GM21723 (cell line): ENCODE measurements at regions not wholly inside any gene's neighbourhood (a gene's known extent, or its start where the extent isn't known, plus 50 kb on each side); places are given as distances from the start of the nearest gene placed in this dataset.
"Not testable (repeated sequence)": the region's sequence is repeated elsewhere in the genome, so short reads cannot be mapped to it uniquely, and the experiment has no call there.

Experiments
- ATAC-seq: cut with Tn5 transposase; IDR thresholded peaks from one replicate; pipeline ENCODE4 v1.9.1; 2021; ENCODE audit warnings: mild to moderate bottlenecking, moderate library complexity; ENCODE audit not compliant: unreplicated experiment

DNA sequence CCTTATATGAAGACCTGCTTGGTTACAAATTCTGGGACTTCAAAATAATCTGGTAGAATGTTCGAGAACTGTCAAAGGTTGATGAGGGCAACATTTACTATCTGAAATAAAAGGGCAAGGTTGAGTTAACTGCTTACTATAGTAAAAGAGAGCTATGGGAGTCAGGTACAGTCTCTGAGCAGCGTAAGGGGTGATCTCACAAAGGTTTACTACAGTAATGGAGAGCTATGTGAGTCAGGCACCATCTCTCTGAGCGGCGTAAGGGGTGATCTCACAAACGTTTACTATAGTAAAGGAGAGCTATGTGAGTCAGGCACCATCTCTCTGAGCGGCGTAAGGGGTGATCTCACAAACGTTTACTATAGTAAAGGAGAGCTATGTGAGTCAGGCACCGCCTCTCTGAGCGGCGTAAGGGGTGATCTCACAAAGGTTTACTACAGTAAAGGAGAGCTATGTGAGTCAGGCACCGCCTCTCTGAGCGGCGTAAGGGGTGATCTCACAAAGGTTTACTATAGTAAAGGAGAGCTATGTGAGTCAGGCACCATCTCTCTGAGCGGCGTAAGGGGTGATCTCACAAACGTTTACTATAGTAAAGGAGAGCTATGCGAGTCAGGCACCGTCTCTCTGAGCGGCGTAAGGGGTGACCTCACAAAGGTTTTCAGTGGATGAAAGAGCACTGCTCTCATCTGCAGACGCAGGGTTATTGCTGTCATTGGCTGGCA, 439.6 kb upstream of the B3GAT1 start:
- not testable (repeated sequence) for ATAC-seq

DNA sequence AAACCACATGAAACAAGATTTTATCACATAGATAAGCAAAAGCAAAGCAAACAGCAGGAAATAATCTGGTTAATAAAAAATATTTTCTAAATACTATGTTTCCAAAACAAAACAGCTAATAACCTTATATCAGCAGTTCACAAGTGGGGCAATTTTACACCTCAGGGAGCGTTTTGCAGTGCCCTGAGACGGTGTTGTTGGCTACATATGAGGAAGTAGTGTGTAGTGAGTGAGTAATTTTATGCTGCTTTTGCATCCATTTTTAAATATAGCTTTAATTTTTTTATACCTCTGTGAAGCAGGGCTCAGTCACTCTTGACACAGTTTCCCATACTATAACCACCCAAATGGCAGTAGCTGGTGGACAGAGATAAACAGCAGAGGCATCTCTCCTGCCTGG, 438.5 kb upstream of the B3GAT1 start:
- ATAC-seq, result no peak

DNA sequence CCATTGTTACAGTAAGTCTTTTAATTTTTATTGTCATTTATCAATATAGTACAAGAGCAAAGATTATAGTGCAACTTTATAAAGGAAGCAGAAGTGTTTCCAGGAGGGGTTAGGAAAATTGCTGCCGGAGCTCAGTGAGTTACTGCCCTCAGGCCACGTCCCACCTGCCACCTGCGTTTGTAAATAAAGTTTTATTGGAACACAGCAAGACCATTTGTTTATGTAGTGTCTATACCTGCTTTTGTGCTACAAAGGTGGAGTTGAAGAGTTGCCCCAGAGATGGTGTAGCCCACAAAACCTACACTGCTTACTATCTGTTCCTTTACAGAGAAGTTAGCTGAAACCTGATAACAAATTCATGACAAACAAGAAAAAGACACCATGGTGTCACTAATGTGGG, 437.8 kb upstream of the B3GAT1 start:
- no peak for ATAC-seq

- no peak for ATAC-seq
Measured at GRCh38 chr11:134847083-134847715, 435.2 kb upstream of the B3GAT1 start.

- ATAC-seq, result no peak
Measured at GRCh38 chr11:134846328-134847082, 434.5 kb upstream of the B3GAT1 start.

- no peak for ATAC-seq
Measured at GRCh38 chr11:134845474-134846327, 433.7 kb upstream of the B3GAT1 start.

GRCh38 chr11:134844838-134845237, 432.8 kb upstream of the B3GAT1 start:
- ATAC-seq, result no peak

- no peak for ATAC-seq
Measured at GRCh38 chr11:134843735-134844134, 431.7 kb upstream of the B3GAT1 start.

DNA sequence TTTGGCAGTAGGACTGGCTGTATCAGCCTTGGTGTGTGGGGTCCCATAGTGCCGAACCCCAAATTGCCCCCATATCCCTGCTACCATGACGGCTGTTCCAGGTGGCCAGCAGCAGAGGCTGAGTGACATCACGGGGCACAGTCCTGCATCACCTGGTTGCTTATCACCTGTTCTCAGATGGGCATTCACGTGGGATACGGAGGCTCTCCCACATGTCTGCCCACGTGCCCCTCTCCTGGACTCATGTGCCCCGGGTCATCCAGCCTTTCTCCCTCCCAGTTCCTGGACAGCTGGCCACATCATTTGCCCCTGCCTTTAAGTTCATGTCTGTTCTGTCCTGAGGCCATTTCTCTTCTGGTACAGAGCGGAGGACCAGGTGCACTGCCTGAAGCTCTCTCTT, 431.0 kb upstream of the B3GAT1 start:
- no peak for ATAC-seq

DNA sequence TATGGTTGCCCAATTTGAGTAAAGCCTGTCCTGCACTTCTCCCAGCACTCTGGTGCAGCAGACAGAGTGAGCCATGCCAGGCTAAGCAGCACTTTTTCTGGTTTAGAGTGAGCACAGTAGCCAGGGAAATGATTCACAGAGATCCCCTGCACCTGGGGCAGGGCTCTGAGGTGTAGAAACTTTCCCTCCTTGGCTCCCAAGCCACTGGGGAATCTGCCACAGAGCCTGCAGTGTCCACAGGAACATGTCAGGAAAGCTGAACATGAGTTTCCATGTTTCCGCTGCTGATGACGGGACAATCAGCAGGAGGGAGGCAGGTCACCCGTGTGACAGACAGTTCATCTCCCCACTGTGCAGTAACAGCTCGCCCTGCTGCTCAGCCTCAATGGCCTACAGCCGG, 429.9 kb upstream of the B3GAT1 start:
- ATAC-seq, result no peak

DNA sequence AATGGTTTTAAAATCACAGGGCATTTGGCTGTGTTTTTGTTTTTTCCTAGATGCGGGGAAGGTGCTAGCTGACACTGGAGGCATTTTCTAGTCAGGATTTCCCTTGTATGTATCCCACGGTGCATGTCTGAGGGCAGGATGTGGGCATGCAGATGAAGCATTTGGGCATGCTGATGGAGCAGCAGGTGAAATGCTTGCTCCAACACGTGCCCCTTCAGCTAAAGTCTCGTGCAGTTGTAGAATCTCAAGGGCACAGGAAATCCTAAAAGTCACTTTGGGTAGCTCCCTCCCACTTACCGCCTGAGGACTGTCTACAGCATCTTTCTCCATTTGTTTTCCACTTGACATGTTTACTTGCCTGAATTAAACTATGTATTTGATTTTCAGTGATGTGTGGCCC, 429.4 kb upstream of the B3GAT1 start:
- ATAC-seq, result no peak

DNA sequence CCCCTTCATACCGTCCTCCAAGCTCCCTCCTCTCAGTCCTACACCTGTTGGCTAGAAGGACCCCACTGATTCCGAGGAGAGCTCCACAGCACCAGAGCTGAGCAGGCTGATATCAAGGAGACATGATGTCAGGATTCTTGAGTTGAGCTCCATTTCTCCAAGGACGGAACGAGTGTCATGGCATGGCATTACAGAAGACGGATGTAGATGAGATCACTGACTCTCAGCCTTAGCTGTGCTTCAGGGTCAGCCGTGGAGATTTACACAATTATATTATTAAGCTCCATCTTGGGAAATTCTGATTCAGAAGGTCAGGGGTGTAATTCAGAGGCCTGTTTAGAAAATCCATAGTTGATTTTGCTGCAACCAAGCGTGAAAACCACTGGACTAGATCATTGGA, 428.9 kb upstream of the B3GAT1 start:
- ATAC-seq, result no peak

DNA sequence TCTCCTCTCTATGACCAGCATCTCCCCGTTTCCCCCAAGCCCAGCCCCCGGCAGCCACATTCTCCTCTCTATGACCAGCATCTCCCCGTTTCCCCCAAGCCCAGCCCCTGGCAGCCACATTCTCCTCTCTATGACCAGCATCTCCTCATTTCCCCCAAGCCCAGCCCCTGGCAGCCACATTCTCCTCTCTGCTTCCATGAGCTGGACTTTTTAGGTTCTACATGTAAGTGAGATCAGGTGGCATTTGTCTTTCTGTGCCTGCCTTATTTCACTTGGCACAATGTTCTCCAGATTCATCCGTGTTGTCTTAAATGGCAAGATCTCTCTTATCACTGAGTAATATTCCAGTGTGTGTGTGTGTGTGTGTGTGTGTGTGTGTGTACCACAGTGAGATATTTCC, 428.1 kb upstream of the B3GAT1 start:
- not testable (repeated sequence) for ATAC-seq

- ATAC-seq, result no peak
Measured at GRCh38 chr11:134838708-134839107, 426.7 kb upstream of the B3GAT1 start.

- ATAC-seq, result no peak
Measured at GRCh38 chr11:134837887-134838232, 425.8 kb upstream of the B3GAT1 start.

DNA sequence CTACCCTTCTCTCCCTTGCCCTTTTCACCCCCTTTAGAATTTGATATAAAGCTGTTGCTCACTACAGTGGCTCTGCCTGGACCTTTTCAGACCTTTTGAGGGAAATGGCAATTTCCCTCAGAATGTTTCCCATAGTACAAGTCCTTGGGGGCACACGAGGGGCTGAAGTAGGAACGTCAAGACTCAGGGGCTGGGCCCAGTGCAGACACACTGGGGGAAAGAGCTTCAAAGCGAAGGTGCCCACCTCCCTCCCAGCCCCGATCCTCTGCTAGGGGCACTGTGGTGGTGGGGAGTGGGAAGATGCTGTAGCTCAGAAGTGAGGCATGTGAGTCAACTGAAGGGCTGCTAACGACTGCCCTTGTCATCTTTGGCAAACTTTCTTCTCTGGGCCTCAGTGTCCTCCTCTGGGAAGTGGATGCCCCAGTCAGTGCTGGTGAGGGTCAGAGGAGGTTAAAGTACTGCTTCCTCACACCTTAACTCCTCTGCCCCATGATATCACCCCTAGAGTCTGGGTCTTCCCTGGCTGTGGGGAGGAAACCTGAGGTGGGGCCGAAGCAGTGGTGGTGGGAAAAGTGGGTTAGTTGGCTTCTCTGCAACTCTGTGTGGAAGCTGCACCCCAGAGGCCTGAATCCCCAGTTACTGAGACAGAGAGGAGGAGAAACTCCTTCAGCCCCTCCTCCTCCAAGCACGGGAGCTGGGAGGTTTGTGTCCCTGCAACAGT, 425.3 kb upstream of the B3GAT1 start:
- ATAC-seq, result no peak

DNA sequence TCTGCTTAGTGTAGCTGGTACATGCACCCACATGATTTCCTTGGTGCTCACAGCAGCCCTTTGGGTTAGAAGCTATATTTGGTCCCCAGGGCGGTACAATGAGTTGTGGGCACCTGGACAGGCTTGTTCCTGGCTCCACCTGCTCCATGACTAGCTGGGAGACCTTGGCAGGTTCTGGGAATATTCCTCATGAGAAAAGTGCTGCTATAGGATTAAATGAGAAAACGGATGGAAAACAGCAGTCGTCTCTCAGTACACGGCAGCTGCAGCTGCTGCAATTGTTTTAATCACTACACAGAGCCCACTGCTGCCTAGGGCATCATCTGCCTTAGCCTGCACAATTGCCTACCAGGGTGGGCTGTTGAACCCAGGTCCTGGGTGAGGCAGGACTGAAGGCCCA, 424.5 kb upstream of the B3GAT1 start:
- ATAC-seq, result no peak

GRCh38 chr11:134835561-134835960, 423.5 kb upstream of the B3GAT1 start:
- ATAC-seq, result no peak

- ATAC-seq, result no peak
Measured at GRCh38 chr11:134830312-134830711, 418.3 kb upstream of the B3GAT1 start.

DNA sequence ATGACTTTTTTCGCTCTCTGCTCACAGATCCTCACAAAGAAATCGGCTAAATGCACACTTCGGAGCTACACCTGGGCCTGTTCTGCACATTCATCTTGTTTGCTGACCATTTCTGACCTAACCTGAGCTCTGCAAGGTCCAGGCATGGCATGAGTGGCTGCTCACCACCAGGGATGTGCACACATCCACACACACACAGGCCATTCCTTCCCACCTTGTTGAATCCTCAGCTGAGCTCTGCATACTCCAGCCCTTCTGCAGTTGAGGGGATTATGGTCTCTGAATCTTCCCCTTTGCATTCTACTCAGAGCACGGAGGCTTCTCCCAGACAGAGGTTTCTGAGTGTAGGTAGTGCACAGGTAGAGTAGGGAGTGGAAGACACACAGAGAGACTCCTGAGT, 411.9 kb upstream of the B3GAT1 start:
- ATAC-seq, result no peak

GRCh38 chr11:134822897-134823296, 410.9 kb upstream of the B3GAT1 start:
- no peak for ATAC-seq
